ENCODE measurements at regions not wholly inside any gene's neighbourhood (a gene's known extent, or its start where the extent isn't known, plus 50 kb on each side); places are given as distances from the start of the nearest gene placed in this dataset.
"Not testable (repeated sequence)": the region's sequence is repeated elsewhere in the genome, so short reads cannot be mapped to it uniquely, and the experiment has no call there.

DNA sequence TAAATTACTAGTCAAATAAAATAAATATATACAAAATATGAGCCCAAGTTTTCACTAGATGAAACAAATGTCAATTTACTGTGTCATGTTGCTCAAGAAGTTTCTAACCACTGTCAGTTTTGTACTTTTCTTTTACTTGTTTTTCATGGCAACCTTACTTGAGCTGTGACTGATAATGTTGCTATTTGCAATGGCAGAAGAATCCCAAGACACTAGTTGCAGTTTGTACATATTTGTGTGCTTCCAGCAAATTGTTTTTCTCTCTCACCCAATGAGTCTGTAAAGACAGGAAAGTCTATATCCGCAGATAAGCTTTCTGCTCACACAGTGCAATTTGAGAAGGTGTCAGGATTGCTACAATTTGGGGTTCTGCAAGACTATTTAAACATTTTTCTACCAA is 338.6 kb upstream of the PCSK5 start:
- Histone ChIP-seq H3K27me3 (replicated peaks; ENCODE audit: control insufficient read depth, insufficient read depth, low read length) (no peaks in the 10 kb centered on the region), H3K36me3 (ENCODE audit: control insufficient read depth, insufficient read depth, low read length) (no peaks in the 10 kb centered on the region), H3K4me3 (replicated peaks; ENCODE audit: low read depth, low read length) (no peak overlapping the region)
- TF ChIP-seq, protein P1, sequence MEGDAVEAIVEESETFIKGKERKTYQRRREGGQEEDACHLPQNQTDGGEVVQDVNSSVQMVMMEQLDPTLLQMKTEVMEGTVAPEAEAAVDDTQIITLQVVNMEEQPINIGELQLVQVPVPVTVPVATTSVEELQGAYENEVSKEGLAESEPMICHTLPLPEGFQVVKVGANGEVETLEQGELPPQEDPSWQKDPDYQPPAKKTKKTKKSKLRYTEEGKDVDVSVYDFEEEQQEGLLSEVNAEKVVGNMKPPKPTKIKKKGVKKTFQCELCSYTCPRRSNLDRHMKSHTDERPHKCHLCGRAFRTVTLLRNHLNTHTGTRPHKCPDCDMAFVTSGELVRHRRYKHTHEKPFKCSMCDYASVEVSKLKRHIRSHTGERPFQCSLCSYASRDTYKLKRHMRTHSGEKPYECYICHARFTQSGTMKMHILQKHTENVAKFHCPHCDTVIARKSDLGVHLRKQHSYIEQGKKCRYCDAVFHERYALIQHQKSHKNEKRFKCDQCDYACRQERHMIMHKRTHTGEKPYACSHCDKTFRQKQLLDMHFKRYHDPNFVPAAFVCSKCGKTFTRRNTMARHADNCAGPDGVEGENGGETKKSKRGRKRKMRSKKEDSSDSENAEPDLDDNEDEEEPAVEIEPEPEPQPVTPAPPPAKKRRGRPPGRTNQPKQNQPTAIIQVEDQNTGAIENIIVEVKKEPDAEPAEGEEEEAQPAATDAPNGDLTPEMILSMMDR (IDR thresholded peaks at IDR 0.05; ENCODE audit: insufficient read depth, low read length, poor library complexity, severe bottlenecking): no peak
- no peak for DNase-seq (ENCODE audit: extremely low read depth, insufficient read length)

DNA sequence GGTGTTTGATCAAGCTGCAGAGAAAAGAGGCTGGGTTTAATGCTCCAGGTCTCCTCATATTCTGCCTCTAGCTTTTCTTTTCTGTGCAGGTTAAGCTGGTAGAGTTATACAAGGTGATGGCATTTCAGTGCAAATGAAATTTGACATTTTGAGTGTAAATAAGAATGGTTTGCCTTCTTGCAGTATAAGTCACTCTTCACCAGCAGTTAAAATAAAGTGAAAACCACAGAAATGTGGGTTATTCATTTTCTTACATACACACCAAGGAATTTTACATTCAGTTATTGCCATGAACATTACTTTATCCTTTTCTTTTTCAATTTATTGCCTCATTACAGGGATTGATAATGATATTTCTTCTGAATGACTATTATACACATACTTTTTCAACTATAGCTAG is 337.5 kb upstream of the PCSK5 start:
- TF ChIP-seq, protein P1 (IDR thresholded peaks at IDR 0.05; ENCODE audit: insufficient read depth, low read length, poor library complexity, severe bottlenecking): no peak
- Histone ChIP-seq H3K27me3 (replicated peaks; ENCODE audit: control insufficient read depth, insufficient read depth, low read length) (no peaks in the 10 kb centered on the region), H3K36me3 (ENCODE audit: control insufficient read depth, insufficient read depth, low read length) (no peaks in the 10 kb centered on the region), H3K4me3 (replicated peaks; ENCODE audit: low read depth, low read length) (no peak overlapping the region)
- no peak for DNase-seq (ENCODE audit: extremely low read depth, insufficient read length)

DNA sequence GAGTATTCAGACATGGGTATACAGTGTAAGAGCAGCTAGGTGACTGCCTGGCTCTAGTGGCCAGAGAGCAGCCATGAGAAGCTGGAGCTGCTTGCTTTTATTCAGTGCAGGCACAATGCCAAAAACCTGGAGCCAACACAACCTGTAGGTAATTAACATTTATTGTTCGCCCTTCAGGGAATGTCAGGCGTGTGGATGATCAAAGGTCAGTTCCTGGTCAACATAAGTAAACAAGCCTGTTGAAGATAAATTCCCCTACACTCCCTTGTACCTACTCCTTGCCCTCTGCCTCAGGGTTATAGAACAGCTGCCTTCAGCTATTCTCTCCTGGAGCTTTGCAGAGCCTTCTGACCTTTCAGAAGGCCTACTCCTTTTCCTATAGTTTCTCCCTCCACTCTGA is 323.7 kb upstream of the PCSK5 start:
- H3K27me3 ChIP-seq (replicated peaks; ENCODE audit: control insufficient read depth, insufficient read depth, low read length); H3K36me3 ChIP-seq (ENCODE audit: control insufficient read depth, insufficient read depth, low read length); DNase-seq (ENCODE audit: extremely low read depth, insufficient read length); H3K4me3 ChIP-seq (replicated peaks; ENCODE audit: low read depth, low read length): not testable (repeated sequence)

DNA sequence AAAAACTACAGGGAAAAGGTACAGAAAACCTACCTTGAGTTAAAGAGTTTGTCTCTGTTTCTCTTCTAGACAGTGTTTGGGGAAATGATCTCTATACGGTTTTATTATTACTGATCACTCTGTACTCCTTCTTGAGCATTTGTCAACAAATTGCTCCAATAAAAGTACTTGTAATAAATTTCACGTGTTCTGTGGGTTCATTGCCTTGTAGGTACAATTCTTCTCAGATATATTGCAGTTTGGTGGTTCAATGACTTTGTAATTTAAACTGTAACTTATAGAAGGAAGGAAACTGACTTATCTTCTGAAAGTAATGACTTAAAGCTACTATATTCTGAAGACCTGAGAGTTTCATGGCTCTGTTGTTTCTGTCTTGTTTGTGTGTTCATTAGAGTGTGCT is 319.9 kb upstream of the PCSK5 start:
- Histone ChIP-seq H3K36me3 (ENCODE audit: control insufficient read depth, insufficient read depth, low read length) (no peaks in the 10 kb centered on the region), H3K4me3 (replicated peaks; ENCODE audit: low read depth, low read length) (no peak overlapping the region), H3K27me3 (replicated peaks; ENCODE audit: control insufficient read depth, insufficient read depth, low read length) (no peaks in the 10 kb centered on the region)
- no peak for DNase-seq (ENCODE audit: extremely low read depth, insufficient read length)
- TF ChIP-seq, protein P1 (IDR thresholded peaks at IDR 0.05; ENCODE audit: insufficient read depth, low read length, poor library complexity, severe bottlenecking): no peak

DNA sequence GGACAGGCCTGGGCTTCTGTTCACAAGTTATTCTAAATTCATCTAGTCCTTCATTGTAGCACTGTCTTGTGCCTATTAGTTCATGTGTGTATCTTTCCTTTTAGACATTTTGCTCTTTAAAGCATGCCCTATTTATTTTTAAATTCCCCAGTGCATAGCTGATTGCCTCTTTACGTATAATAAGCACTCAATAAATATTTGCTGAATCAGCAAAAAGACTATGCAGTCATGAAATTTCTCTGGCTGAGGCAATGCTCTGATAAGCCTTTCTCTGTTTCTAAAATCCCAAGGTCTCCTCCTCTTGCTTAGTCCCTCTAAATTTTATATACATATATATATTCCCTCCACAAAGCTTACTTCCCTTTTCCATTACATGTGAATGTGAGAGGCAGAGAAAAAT is 315.9 kb upstream of the PCSK5 start:
- DNase-seq (ENCODE audit: extremely low read depth, insufficient read length): no peak
- Histone ChIP-seq H3K27me3 (replicated peaks; ENCODE audit: control insufficient read depth, insufficient read depth, low read length) (no peaks in the 10 kb centered on the region), H3K36me3 (ENCODE audit: control insufficient read depth, insufficient read depth, low read length) (no peaks in the 10 kb centered on the region), H3K4me3 (replicated peaks; ENCODE audit: low read depth, low read length) (no peak overlapping the region)
- TF ChIP-seq, protein P1 (IDR thresholded peaks at IDR 0.05; ENCODE audit: insufficient read depth, low read length, poor library complexity, severe bottlenecking): no peak

DNA sequence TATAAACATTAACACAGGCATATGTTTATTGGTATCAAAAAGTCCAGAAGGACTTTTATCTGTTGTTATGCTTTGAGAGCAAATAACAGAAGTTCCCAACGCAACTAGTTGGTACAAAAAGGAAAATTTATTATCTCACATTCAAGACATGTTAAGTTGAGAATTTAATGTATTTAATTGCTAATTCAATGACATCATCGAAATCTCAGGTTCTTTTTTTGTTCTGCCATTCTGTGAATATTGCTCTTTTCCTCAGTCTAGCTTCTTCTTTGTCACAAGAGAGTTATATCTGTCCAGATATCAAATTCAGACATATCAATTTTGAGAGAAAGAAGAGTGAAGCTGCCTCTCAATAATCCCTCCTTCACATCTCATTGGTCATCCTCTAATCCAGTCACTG is 307.6 kb upstream of the PCSK5 start:
- TF ChIP-seq, protein P1 (IDR thresholded peaks at IDR 0.05; ENCODE audit: insufficient read depth, low read length, poor library complexity, severe bottlenecking): no peak
- no peak for DNase-seq (ENCODE audit: extremely low read depth, insufficient read length)
- Histone ChIP-seq H3K36me3 (ENCODE audit: control insufficient read depth, insufficient read depth, low read length) (no peaks in the 10 kb centered on the region), H3K27me3 (replicated peaks; ENCODE audit: control insufficient read depth, insufficient read depth, low read length) (no peaks in the 10 kb centered on the region), H3K4me3 (replicated peaks; ENCODE audit: low read depth, low read length) (no peak overlapping the region)

All from GM06990 (cell line).